AG09309 (cell line): ENCODE measurements at regions not wholly inside any gene's neighbourhood (a gene's known extent, or its start where the extent isn't known, plus 50 kb on each side); places are given as distances from the start of the nearest gene placed in this dataset.

Experiments
- DNase-seq: peaks from one replicate; pipeline ENCODE4 v3.0.0-alpha.2; 2010; ENCODE audit warnings: low read depth
- H3K4me3 ChIP-seq: 2 replicates; pipeline ENCODE4 v1.5.1; 2011; ENCODE audit warnings: mild to moderate bottlenecking, low read depth, low read length, moderate library complexity; ENCODE audit not compliant: control insufficient read depth
- TF ChIP-seq, protein P1 (sequence below): IDR thresholded peaks from 2 replicates; pipeline ENCODE4 v1.5.1; 2011; ENCODE audit warnings: mild to moderate bottlenecking, low read depth, low read length, inconsistent platforms; ENCODE audit not compliant: insufficient read depth, control insufficient read depth; ENCODE audit errors: missing control alignments

DNA sequence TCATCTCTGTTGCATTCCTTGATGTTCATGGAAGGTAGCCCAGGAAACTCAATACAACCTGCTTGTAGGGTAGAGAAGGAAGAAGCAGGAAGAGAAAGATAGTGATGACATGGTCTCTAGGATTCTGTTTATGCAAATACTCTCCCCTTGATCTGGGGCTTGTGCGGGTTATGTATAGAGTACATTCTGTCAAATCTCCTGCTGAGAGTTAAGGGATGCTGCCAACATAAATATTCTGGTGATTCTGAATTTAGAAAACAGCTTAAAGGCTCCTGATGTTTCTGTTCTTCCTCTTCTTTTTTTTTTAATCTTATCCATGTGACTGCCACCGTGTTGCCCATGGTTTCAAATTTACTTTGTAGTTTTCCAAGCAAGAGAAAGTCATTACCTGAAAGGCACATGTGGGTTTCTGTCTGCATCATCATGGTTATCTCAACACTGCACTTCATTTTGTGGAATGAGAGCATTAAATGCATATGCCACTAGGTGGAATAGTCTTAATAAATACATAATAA lies 150.6 kb downstream of the RPS12 start:
- DNase-seq: no peak
- no peak overlapping the region for H3K4me3 ChIP-seq
- TF ChIP-seq, protein P1, sequence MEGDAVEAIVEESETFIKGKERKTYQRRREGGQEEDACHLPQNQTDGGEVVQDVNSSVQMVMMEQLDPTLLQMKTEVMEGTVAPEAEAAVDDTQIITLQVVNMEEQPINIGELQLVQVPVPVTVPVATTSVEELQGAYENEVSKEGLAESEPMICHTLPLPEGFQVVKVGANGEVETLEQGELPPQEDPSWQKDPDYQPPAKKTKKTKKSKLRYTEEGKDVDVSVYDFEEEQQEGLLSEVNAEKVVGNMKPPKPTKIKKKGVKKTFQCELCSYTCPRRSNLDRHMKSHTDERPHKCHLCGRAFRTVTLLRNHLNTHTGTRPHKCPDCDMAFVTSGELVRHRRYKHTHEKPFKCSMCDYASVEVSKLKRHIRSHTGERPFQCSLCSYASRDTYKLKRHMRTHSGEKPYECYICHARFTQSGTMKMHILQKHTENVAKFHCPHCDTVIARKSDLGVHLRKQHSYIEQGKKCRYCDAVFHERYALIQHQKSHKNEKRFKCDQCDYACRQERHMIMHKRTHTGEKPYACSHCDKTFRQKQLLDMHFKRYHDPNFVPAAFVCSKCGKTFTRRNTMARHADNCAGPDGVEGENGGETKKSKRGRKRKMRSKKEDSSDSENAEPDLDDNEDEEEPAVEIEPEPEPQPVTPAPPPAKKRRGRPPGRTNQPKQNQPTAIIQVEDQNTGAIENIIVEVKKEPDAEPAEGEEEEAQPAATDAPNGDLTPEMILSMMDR: no peak

DNA sequence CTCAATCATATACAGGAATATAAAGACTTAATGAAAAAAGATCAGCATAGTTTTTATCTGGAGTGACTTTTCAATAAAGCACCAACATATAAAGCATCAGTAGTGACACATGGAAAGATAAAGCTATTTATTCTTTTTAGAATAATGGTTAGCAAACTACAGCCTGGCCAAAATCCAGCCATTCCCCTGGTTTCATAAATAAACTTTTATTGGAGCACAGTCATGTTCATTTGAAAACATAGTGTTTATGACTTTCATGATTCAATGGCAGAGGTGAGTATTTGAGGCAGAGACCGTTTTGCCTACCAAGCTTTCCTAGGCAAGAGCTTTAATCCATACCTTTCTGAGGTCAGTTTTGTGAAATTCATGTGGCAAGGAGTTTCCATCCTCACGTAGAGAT lies 153.5 kb downstream of the RPS12 start:
- no peak overlapping the region for H3K4me3 ChIP-seq
- TF ChIP-seq, protein P1: no peak
- DNase-seq: no peak

DNA sequence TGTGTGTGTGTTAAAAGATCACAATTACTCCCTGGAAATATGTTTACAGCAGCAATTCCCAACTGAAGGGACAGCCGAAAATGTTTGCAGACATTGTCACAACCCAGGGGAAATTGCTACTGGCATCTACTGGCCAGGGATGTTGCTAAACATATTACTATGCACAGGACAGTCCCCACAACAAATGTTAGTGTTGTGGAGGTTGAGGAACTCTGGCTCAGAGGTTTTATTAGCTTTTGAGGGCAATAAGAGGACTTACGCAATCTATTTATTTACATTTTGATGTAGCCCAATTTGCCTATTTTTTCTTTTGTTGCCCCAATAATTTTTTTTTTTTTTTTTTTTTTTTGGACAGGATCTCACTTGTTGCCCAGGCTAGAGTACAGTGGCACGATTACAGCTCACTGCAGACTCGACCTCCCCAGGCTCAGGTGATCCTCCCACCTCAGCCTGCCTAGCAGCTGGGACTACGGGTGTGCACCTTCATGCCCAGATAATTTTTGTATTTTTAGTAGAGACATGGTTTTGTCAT lies 154.1 kb downstream of the RPS12 start:
- TF ChIP-seq, protein P1: no peak
- no peak overlapping the region for H3K4me3 ChIP-seq
- DNase-seq: no peak

DNA sequence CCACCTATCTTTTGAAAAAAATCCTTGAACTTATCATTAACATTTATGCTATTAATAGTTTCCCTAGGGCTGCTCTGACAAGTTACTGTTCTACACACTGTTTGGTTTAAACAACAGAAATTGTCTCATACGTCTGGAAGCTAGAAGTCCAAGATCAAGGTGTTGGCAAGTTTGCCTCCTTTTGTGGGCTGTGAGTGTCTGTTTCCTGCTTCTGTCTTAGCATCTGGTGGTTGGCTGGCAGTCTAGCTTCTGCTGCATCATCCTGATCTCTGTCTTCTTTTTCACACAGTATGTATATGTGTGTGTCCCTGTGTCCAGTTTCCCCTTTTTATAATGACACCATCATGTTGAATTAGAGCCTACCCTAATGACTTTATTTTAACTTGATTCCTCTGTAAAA lies 154.8 kb downstream of the RPS12 start:
- DNase-seq: no peak
- no peak overlapping the region for H3K4me3 ChIP-seq
- TF ChIP-seq, protein P1: no peak

DNA sequence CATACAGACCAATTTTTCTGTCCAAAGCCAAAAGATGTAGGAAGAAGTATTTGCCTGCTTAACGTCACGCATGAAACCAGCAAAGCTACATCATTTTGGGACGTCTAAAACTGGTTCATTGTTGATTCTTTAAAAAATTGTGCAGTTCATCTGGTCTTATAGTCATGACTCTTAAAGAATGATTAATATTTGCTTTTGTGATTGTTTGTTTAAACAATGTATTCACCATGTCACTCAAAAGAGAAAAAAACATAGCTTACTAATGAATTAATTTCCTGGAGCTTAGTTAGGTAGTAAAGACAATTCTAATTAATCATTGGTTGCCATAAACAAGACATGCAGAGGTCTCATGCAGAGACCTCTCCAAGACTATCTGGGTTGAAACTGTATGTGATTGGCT lies 157.3 kb downstream of the RPS12 start:
- TF ChIP-seq, protein P1: no peak
- no peak overlapping the region for H3K4me3 ChIP-seq
- DNase-seq: no peak

DNA sequence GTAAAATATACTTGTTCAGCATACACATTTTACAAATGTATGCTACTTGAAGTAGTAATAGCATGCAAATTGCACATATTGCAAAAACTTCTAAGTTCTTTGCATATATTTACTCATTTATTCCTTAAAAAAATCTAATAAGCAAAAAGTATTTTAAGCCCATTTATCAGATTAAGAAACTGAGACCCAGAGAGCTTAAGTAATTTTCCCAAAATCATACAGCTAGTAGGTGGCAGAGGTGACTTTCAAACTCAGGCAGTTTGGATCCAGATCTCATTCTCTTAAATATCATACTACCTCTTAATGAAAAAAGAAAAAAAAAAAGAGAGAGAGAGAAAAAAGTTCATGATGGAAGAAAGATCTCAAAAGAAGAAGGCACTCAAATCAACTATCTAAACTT lies 157.9 kb downstream of the RPS12 start:
- H3K4me3 ChIP-seq: no peak overlapping the region
- TF ChIP-seq, protein P1: no peak
- no peak for DNase-seq

DNA sequence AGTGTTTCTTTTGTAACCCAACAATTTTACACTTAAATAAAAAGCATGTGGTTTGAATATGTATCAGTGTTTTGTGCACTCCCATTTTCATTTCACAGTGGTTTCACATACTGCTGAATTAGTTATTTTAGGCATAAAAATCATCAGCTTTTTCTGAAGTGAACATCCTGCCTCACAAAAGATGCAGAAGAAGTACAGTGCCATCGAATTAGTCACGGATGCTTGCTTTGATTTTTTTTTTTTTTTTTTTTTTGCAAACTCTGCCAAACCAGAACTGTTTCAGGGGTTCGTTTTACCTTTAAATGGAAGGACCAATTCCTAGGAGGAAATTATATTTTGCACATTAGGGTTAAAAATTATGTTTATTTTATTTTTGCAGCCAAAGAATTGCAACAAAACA lies 158.6 kb downstream of the RPS12 start:
- TF ChIP-seq, protein P1: no peak
- no peak overlapping the region for H3K4me3 ChIP-seq
- DNase-seq: no peak
